ENCODE measurements at regions not wholly inside any gene's neighbourhood (a gene's known extent, or its start where the extent isn't known, plus 50 kb on each side); places are given as distances from the start of the nearest gene placed in this dataset.
"Not testable (repeated sequence)": the region's sequence is repeated elsewhere in the genome, so short reads cannot be mapped to it uniquely, and the experiment has no call there.

DNA sequence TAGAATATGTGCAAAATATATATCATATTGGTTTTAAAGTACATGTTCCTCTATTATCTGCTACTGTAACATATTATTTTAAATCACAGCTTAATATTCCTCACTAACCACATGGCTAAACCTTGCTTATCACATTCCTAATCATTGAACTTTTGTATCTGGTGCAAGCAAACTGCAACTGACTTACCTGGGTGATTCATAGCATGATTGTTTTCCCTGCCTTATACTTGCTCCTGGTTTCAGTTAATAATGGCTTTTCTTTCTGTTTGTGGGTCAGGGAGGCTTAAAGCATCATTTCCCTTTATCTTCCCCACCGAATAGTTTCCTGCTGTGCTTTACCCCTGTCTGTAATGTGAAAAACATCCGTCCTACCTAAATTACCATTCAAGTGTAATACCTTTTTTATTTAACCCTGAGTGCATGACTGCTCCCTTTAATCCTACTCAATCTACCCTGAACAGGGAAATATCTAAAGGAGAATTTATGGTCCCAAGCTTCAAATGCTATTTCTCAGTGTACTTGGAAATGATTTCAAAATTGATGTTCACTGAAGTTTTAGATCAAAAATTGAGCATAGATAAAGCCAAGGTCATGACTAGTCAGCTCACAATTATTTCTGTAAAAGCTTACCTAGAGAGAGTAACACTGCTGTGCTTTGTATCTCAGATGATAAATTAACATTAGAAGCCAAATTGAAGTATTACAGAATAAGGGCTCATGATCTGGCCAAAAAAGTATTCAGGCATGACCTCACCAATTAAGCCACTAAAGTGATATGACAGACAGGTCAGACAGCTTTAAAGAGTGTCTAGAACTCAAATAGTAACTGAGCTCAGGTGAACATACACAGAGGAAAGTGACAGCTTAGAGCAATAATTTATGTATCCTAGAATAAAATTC lies 507.1 kb downstream of the BRINP3 start:
- DNase-seq, result no peak

GRCh38 chr1:189971656-189972055 lies 506.0 kb downstream of the BRINP3 start:
- no peak for DNase-seq

DNA sequence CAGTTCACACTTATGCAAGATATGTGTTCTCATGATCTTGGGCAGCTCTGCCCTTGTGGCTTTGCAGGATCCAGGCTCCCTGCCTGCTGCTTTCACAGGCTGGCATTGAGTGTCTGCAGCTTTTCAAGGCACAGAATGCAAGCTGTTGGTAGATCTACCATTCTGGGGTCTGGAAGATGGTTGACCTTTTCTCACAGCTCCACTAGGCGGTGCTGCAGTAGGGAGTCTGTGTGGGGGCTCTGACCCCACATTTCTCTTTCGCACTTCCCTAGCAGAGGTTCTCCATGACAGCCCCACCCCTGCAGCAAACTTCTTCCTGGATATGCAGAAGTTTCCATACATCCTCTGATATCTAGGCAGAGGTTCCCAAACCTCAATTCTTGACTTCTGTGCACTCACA lies 500.5 kb downstream of the BRINP3 start:
- no peak for DNase-seq

DNA sequence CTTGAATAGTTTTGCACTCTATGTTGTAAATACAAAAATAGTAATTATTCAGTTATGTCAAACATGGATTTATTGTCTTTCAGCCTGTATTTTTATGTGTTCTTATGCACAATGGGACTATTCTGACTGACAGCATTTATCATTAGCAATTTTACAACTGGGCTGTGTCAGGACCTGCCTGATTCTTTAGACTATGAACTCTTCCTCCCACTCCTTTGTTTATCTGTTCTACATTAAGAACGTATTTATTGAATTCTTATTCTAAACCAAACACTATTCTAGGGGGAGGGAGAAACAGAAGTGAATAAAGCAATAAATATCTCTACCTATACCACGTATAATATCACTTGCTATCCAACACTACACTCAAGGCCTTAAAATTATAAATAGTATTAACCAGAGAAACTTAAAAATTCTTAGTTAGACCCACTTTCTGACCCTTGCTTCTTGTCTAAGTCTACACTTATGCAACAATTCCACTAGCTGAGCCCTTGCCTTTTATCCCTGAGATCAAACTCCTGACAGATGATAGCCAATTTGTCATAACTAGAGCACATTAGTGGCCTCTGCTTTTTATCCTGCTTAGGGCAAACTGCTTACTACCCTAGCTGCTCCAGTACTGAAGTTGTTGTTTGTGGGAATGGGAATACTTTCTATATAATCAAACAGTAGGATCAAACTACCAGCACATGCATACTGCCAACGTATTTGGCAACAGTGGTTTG lies 494.3 kb downstream of the BRINP3 start:
- DNase-seq, result no peak

DNA sequence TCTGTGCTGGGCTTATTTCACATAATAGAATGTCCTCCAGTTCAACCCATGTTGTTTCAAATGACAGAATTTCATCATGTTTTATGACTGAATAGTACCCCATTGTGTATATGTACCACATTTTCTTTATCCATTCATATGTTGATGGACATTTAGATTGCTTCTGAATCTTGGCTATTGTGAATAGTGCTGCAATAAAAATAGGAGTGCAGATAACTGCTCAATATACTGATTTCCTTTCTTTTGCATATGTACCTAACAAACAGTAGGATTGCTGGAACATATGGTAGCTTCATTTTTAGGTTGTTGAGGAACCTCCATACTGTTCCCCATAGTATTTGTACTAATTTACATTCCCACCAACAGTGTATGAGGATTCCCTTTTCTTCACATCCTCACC lies 491.1 kb downstream of the BRINP3 start:
- no peak for DNase-seq

DNA sequence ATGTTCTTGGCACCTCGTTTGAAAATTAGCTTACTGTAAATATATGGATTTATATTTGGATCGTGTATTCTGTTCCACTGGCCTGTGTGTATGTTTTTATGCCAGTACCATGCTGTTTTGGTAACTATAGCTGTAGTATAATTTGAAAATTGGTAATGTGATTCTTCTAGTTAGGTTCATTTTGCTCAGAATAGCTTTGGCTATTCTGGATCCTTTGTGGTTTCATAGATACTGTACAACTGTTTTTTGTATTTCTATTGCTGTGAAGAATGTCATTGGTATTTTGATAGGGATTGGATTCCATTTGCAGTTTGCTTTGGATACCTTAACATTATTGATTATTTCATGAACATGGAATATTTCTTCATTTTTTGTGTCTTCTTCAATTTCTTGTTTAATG lies 490.2 kb downstream of the BRINP3 start:
- no peak for DNase-seq

DNA sequence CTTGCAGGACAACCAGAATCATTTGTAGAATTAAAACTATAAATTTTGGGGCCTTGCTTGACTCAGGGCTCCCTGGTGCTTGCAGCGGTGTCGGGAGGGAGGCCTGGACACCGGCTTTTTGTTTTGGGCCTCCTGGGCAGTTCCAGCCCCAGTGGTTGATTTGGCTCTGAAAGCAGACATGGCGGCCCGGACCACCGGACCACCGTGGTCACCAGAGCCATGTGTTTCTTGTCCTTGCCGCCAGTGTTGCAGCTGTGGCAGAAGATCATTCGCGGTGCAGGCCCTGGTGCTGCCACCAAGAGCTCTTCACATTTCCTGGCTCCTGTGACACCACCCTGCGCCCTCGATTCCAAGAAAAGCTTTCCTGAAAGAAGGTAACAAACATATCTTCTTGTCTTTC lies 484.8 kb downstream of the BRINP3 start:
- DNase-seq, result no peak

DNA sequence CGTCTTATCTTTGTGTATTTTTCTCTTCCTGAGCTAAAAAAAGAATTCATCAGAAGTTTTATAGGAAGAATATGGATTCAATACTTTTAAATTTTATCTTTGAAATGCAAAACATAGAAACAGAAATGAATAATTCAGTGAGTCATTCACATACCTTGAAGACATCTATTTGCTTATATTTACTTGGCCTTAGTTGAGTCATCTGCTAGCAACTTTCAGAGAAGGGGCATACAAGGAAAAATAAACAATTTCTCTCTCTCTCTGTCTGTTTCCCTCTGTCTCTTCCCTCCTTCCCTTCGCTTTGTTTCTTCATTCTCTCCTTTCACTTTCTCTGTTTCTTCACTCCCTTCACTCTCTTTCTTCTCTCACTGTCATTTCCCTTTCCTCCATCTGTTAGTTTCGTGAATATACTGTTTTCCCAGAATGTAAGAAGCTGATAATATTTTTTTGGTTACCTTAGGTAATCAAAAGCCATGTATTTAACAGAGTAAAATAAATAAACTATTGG lies 477.2 kb downstream of the BRINP3 start:
- DNase-seq, result no peak

DNA sequence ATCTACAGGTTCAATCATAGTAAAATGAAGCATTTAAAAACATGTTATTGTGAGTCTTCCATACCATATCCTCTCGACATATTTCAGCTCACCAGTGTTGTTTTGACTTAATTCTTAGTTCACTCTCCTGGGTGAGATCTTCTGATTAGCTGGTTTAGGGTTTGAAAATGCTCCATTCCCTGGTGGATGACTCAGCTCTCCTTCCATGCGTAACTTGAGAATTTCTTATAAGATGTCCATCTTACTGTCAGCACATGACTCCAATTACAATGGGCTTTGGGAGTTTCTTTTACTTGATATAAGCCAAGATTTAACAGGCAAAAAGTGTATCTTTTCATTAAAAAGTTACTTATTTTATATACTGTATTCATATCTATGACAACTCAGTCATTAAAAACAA lies 476.5 kb downstream of the BRINP3 start:
- peak; percentile 3 for DNase-seq

GRCh38 chr1:190003376-190003775 lies 474.3 kb downstream of the BRINP3 start:
- no peak for DNase-seq

DNA sequence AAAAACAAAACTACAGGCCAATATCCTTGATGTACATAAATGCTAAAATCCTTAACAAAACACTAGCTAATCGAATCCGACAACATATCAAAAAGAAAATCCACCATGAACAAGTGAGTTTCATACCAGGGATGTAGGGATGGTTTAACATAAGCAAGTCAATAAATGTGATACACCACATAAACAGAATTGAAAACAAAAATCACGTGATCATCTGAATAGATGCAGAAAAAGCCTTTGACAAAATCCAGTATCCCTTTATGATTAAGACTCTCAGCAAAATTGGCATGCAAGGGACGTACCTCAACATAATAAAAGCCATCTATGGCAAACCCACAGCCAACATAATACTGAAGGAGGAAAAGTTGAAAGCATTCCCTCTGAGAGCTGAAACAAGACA lies 466.1 kb downstream of the BRINP3 start:
- no peak for DNase-seq

DNA sequence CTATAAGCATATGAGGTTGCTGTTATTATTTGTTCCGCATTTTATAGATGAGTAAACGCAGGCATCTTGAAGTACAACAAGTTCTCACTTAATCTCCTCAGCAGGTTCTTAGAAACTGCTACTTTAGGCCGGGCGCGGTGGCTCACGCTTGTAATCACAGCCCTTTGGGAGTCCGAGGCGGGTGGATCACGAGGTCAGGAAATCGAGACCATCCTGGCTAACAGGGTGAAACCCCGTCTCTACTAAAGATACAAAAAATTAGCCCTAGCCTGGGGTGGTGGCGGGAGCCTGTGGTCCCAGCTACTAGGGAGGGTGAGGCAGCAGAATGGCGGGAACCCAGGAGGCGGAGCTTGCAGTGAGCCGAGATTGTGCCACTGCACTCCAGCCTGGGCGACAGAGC lies 458.5 kb downstream of the BRINP3 start:
- DNase-seq, result not testable (repeated sequence)

- no peak for DNase-seq
These were observed 457.9 kb downstream of the BRINP3 start for GRCh38 chr1:190019717-190020116.

GRCh38 chr1:190022709-190023108 lies 455.0 kb downstream of the BRINP3 start:
- no peak for DNase-seq

DNA sequence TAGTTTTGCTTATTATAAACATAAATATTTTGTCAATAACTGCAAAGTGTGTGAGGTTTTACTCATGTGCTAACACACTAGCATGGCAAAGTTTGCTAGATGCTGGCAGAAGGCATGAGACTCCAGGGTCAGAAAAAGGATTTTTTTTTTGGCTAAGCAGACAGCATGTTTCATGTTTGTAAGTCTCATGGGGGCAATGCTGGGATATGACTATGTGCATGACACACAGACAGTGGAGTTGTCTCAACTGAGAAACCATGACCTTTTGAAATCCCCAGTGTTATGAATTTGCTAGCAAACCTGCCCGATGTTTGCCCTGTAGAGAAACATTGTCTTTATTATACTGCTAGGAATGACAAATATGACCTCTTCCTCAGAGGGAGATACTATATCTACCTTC lies 448.2 kb downstream of the BRINP3 start:
- DNase-seq, result peak; percentile 51

DNA sequence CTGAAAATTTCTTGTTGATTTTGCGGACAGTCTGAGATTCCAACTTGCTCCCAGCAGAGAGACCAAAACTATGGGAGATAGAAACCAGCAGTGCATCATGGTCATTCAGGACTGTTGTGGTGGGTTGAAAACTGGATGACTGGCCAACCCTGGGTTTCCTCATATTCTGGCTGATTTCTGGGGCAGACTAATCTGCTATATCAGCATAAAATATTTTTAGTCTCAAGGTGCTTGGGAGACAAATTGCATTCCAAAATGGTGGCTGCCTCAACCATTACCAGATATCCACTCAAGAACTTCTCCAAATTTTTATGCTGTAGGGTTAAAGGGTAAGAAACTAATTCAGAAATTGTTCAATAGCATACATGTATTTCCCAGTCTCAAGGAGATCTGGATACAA lies 434.0 kb downstream of the BRINP3 start:
- DNase-seq, result no peak

GRCh38 chr1:190046231-190046630 lies 431.4 kb downstream of the BRINP3 start:
- DNase-seq, result no peak

Data from T1000 (cell line).